ENCODE measurements at regions not wholly inside any gene's neighbourhood (a gene's known extent, or its start where the extent isn't known, plus 50 kb on each side); places are given as distances from the start of the nearest gene placed in this dataset.

- Histone ChIP-seq H3K9me3 (ENCODE audit: low read depth) (no peaks in the 10 kb centered on the region), H3K4me2 (no peak overlapping the region), H3K4me1 (no peaks in the 10 kb centered on the region), H3K4me3 (no peak overlapping the region), H3K9ac (no peak overlapping the region), H2AFZ (replicated peaks) (no peak overlapping the region), H4K20me1 (ENCODE audit: low read depth) (no peaks in the 10 kb centered on the region), H3F3A (ENCODE audit: low read depth) (no peaks in the 10 kb centered on the region), H3K79me2 (ENCODE audit: low read depth) (no peaks in the 10 kb centered on the region), H3K36me3 (no peaks in the 10 kb centered on the region), H3K27me3 (no peaks in the 10 kb centered on the region), H3K27ac (no peak overlapping the region)
- TF ChIP-seq CTCF (IDR thresholded peaks at IDR 0.05), result no peak
- no peak for TF ChIP-seq EZH2 (IDR thresholded peaks at IDR 0.05)
- TF ChIP-seq EZH2phosphoT487 (IDR thresholded peaks at IDR 0.05), result no peak
- DNase-seq (ENCODE audit: low spot score), result no peak
- Mint-ChIP-seq H3K27me3 (ENCODE audit: insufficient read depth, low read depth) (no peaks in the 10 kb centered on the region), H3K4me3 (no peak overlapping the region), H3K27ac (no peak overlapping the region), H3K4me1 (no peaks in the 10 kb centered on the region), H3K9me3 (no peaks in the 10 kb centered on the region), H3K36me3 (no peaks in the 10 kb centered on the region)
Observed at GRCh38 chr1:195193134-195193533, 1415.1 kb downstream of the KCNT2 start.

- DNase-seq (ENCODE audit: low spot score), result no peak
- H3K4me3 Mint-ChIP-seq, result no peak overlapping the region
- Histone ChIP-seq H3K27ac (no peak overlapping the region), H4K20me1 (ENCODE audit: low read depth) (no peaks in the 10 kb centered on the region), H3K4me2 (no peak overlapping the region), H3K79me2 (ENCODE audit: low read depth) (no peaks in the 10 kb centered on the region), H3K36me3 (no peaks in the 10 kb centered on the region), H2AFZ (replicated peaks) (no peak overlapping the region), H3K4me3 (no peak overlapping the region), H3K27me3 (no peaks in the 10 kb centered on the region), H3K9me3 (ENCODE audit: low read depth) (no peaks in the 10 kb centered on the region), H3K9ac (no peak overlapping the region), H3F3A (ENCODE audit: low read depth) (no peaks in the 10 kb centered on the region), H3K4me1 (no peaks in the 10 kb centered on the region)
- H3K27me3 Mint-ChIP-seq (ENCODE audit: insufficient read depth, low read depth), result no peaks in the 10 kb centered on the region
- H3K36me3 Mint-ChIP-seq, result no peaks in the 10 kb centered on the region
- H3K27ac Mint-ChIP-seq, result no peak overlapping the region
- TF ChIP-seq EZH2phosphoT487 (IDR thresholded peaks at IDR 0.05) (no peak), EZH2 (IDR thresholded peaks at IDR 0.05) (no peak), CTCF (IDR thresholded peaks at IDR 0.05) (no peak)
- no peaks in the 10 kb centered on the region for H3K4me1 Mint-ChIP-seq
- H3K9me3 Mint-ChIP-seq, result no peaks in the 10 kb centered on the region
Observed at GRCh38 chr1:195188821-195189220, 1419.4 kb downstream of the KCNT2 start.

- no peaks in the 10 kb centered on the region for H3K36me3 ChIP-seq
- H3K9me3 ChIP-seq (ENCODE audit: low read depth), result no peaks in the 10 kb centered on the region
- H3K4me1 Mint-ChIP-seq, result no peaks in the 10 kb centered on the region
- H3K27me3 Mint-ChIP-seq (ENCODE audit: insufficient read depth, low read depth), result no peaks in the 10 kb centered on the region
- no peak overlapping the region for H3K4me2 ChIP-seq
- H2AFZ ChIP-seq (replicated peaks), result no peak overlapping the region
- H3K4me3 Mint-ChIP-seq, result no peak overlapping the region
- no peaks in the 10 kb centered on the region for H3K9me3 Mint-ChIP-seq
- H3K27me3 ChIP-seq, result no peaks in the 10 kb centered on the region
- H3K27ac ChIP-seq, result no peak overlapping the region
- H4K20me1 ChIP-seq (ENCODE audit: low read depth), result no peaks in the 10 kb centered on the region
- no peak for DNase-seq (ENCODE audit: low spot score)
- TF ChIP-seq EZH2 (IDR thresholded peaks at IDR 0.05) (no peak), EZH2phosphoT487 (IDR thresholded peaks at IDR 0.05) (no peak), CTCF (IDR thresholded peaks at IDR 0.05) (no peak)
- H3K36me3 Mint-ChIP-seq, result no peaks in the 10 kb centered on the region
- H3K9ac ChIP-seq, result no peak overlapping the region
- no peaks in the 10 kb centered on the region for H3K79me2 ChIP-seq (ENCODE audit: low read depth)
- H3K4me1 ChIP-seq, result no peaks in the 10 kb centered on the region
- no peaks in the 10 kb centered on the region for H3F3A ChIP-seq (ENCODE audit: low read depth)
- H3K4me3 ChIP-seq, result no peak overlapping the region
- no peak overlapping the region for H3K27ac Mint-ChIP-seq
Observed at GRCh38 chr1:195186544-195186943, 1421.7 kb downstream of the KCNT2 start.

GRCh38 chr1:195185736-195186135 lies 1422.5 kb downstream of the KCNT2 start:
- no peaks in the 10 kb centered on the region for H3K36me3 ChIP-seq
- Mint-ChIP-seq H3K36me3 (no peaks in the 10 kb centered on the region), H3K9me3 (no peaks in the 10 kb centered on the region), H3K27me3 (ENCODE audit: insufficient read depth, low read depth) (no peaks in the 10 kb centered on the region), H3K4me1 (no peaks in the 10 kb centered on the region), H3K27ac (no peak overlapping the region), H3K4me3 (no peak overlapping the region)
- no peak overlapping the region for H3K27ac ChIP-seq
- no peaks in the 10 kb centered on the region for H4K20me1 ChIP-seq (ENCODE audit: low read depth)
- no peaks in the 10 kb centered on the region for H3F3A ChIP-seq (ENCODE audit: low read depth)
- H3K79me2 ChIP-seq (ENCODE audit: low read depth), result no peaks in the 10 kb centered on the region
- H3K9ac ChIP-seq, result no peak overlapping the region
- H2AFZ ChIP-seq (replicated peaks), result no peak overlapping the region
- H3K4me3 ChIP-seq, result no peak overlapping the region
- no peaks in the 10 kb centered on the region for H3K27me3 ChIP-seq
- H3K9me3 ChIP-seq (ENCODE audit: low read depth), result no peaks in the 10 kb centered on the region
- no peak for DNase-seq (ENCODE audit: low spot score)
- no peak overlapping the region for H3K4me2 ChIP-seq
- no peaks in the 10 kb centered on the region for H3K4me1 ChIP-seq
- no peak for TF ChIP-seq CTCF (IDR thresholded peaks at IDR 0.05)
- TF ChIP-seq EZH2phosphoT487 (IDR thresholded peaks at IDR 0.05), result no peak
- TF ChIP-seq EZH2 (IDR thresholded peaks at IDR 0.05), result no peak

Data from neural progenitor cell (in vitro differentiated cells).